Left lobe of liver (tissue), 2 donors: ENCODE measurements at regions not wholly inside any gene's neighbourhood (a gene's known extent, or its start where the extent isn't known, plus 50 kb on each side); places are given as distances from the start of the nearest gene placed in this dataset.
"Not testable (repeated sequence)": the region's sequence is repeated elsewhere in the genome, so short reads cannot be mapped to it uniquely, and the experiment has no call there.

Experiments used
- ATAC-seq: fragments of 200-7000 bp; cut with Tn5 transposase; one replicate; pipeline ENCODE4 v1.9.1; 2020; ENCODE audit warnings: mild to moderate bottlenecking, moderate library complexity
- DNase-seq: peaks from one replicate; pipeline ENCODE4 v3.0.0-alpha.2; 2020; ENCODE audit warnings: low spot score
- donor health status: DM: no; HTN: no; CAD: no; lungs with moderate emphysema.
- donor health status: DM: no; HTN: yes; CAD: no.

GRCh38 chr18:60018618-60019462 is 119.0 kb downstream of the PMAIP1 start:
- DNase-seq (no peak), ATAC-seq (no peak)

DNA sequence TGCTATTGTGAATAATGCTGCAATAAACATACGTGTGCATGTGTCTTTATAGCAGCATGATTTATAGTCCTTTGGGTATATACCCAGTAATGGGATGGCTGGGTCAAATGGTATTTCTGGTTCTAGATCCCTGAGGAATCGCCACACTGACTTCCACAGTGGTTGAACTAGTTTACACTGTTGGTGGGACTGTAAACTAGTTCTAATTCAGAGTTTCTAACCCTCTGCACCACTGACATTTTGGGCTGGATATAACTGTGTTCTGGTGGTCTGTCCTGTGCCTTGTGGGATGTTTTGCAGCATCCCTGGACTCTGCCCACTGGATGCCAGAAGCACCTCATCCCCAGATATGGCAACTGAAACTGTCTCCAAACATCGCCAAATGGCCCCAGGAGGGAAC is 118.3 kb downstream of the PMAIP1 start:
- not testable (repeated sequence) for DNase-seq, ATAC-seq

GRCh38 chr18:60017371-60017770 is 117.6 kb downstream of the PMAIP1 start:
- no peak for DNase-seq
- ATAC-seq, result no peak

DNA sequence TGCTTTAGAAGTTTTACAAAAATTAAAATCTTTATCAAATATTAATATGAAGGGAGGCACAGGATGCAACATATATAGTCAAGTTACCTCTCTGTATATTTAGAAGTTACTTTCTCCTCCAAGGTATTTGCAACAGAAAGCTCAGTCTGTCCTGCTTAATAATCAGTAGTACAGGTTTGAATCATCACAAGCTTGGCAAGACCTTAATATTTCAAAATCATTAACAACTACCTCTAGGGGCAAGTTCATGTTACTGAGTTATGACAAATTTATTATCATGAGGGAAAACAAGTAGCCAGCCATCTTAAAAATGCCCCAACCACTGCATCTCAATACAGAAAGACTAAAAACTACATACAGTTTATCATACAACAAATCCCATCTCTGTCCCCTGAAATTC is 116.0 kb downstream of the PMAIP1 start:
- not testable (repeated sequence) for ATAC-seq, DNase-seq

- not testable (repeated sequence) for ATAC-seq, DNase-seq
These were observed 113.4 kb downstream of the PMAIP1 start for GRCh38 chr18:60013148-60013547.

DNA sequence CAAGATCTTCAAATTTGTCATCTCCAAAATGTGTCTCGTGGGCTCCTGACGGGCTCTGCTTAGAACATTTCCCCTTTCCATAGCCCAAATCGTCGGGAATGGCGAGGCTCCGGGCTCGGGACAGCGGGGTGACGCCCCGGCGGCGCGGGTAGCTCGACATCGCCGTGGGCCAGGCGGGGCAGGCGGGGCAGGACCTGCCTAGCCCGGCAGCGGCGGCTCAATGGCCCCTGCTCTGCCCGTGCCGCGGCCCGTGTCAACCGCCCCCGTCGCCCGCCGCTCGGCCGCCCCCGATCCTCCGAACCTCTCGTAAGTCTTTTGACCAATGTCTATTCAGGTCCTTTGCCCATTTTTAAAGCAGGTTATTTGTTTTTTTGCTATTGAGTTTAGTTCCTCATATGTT is 111.2 kb downstream of the PMAIP1 start:
- ATAC-seq (no peak), DNase-seq (no peak)

DNA sequence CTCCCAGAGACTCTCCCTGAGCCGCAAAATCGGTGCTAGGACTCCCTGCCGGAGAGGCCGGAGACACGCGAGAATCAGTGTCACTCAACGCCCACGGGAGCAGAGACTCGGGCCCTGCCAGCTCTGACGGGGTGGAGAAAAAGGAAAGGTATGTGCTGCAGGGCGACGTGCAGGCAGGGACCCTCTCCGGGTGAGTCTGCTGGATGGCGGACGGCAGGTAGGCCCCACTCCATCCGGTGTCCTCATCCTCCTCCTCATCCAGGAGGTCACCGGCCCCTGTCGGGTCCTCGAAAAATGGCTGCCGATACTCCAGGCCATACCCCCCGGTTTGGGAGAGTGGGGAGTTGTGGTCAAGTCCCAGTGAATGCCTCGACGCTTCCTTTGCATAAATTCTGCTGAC is 110.7 kb downstream of the PMAIP1 start:
- ATAC-seq (no peak), DNase-seq (no peak)

DNA sequence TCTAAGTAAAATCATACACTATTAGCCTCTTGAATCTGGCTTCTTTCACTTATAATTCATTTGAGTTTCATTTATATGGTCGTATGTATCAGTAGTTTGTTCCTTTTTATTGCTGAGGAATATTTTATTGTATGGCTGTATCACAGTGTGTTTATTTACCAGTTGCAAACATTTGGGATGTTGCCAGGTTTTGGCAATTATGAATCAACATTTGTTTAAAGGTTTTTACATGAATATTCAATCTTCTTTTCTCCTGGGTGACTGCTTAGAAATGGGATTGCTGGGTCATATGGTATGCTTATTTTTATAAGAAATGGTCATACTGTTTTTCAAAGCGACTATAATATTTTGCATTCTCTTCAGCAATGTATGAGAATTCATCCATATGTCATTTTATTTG is 107.9 kb downstream of the PMAIP1 start:
- DNase-seq, result no peak
- no peak for ATAC-seq

- ATAC-seq, result no peak
- DNase-seq, result no peak
These were observed 103.9 kb downstream of the PMAIP1 start for GRCh38 chr18:60003610-60004185.

DNA sequence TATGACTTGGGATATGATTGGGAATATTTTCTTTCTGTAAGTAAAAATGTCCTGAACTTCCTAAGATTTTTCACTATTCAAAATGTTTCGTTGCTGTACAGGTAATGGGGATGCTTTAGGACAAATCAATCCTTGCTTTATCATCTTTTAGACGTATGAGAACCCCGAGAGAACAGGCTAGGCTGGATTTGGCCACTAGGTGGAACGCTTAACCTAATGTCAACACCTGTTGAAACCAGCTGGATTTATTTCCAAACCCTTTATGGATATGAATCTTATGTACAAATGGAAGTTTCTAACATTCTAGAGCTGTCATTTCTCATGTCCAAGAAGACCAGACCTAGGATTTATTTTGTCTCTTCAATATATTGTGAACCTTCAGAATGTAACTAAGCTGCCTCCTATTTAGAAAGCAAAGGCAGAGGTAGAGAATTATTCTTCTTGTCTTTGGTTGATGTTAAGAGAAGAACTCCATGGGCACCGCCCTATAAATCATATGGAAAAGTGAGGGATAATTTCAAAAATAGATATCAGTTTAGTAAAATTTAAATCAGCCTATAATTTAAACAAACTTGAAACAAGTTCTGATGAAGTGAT is 96.7 kb downstream of the PMAIP1 start:
- ATAC-seq, result peak; percentile 66

GRCh38 chr18:59994357-59994756 is 94.6 kb downstream of the PMAIP1 start:
- DNase-seq, result no peak
- ATAC-seq, result no peak

More for the DNA sequence above, 96.7 kb downstream of the PMAIP1 start:
- no peak for DNase-seq

DNA sequence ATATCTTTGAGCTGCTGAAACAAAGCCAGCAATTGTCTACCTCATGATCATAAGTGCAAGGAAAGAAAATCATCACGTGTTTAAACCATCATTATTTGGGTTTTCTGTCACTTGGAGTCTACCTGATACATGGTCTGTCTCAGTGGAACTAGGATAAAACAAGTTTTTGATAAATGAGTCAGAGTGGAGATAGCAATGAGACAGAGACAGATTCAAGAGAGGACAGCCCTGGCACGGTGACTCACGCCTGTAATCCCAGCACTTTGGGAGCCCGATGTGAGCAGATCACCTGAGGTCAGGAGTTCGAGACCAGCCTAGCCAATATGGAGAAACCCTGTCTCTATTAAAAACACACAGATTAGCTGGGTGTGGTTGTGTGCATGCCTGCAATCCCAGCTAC is 93.8 kb downstream of the PMAIP1 start:
- DNase-seq (no peak), ATAC-seq (no peak)

- DNase-seq (no peak), ATAC-seq (no peak)
These were observed 90.5 kb downstream of the PMAIP1 start for GRCh38 chr18:59990121-59990823.

GRCh38 chr18:59988098-59988706 is 88.4 kb downstream of the PMAIP1 start:
- no peak for DNase-seq
- peak; percentile 80 for ATAC-seq

DNA sequence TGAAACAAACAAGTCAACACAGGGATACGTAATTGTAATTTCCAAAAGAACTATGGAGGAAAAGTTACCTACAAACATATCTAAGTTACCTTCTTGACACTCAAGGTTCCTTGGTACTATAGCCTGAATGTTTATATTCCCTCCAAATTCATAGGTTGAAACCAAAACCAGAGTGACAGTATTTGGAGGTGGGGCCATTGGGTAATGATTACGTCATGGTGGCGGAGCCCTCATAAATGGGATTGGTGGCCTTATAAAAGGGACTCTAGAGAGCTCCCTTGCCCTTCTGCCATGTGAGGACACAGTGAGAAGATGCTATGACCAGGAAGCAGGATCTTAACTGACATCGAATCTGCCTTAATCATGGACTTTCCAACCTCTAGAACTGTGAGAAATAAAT is 87.3 kb downstream of the PMAIP1 start:
- ATAC-seq, result no peak
- DNase-seq, result no peak

GRCh38 chr18:59986139-59986538 is 86.3 kb downstream of the PMAIP1 start:
- ATAC-seq (no peak), DNase-seq (no peak)

- DNase-seq, result no peak
- no peak for ATAC-seq
These were observed 85.5 kb downstream of the PMAIP1 start for GRCh38 chr18:59985289-59985688.

DNA sequence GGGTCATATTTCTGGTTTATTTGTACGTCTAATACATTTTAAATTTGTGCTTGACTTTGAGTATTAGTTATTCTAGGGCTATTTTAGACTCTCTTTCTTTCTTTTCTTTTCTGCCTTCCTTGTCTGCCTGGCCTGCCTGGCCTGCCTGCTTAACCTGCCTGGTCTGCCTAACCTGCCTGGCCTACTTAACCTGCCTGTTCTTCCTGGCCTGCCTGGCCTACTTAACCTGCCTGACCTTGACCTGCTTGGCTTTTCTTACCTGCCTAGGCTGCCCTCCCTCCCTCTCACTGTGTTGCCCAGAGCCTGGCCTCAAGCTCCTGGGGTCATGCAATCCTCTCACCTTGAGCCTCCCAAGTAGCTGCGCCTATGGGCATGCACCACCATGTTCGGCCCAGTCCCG is 83.7 kb downstream of the PMAIP1 start:
- ATAC-seq (no peak), DNase-seq (no peak)

DNA sequence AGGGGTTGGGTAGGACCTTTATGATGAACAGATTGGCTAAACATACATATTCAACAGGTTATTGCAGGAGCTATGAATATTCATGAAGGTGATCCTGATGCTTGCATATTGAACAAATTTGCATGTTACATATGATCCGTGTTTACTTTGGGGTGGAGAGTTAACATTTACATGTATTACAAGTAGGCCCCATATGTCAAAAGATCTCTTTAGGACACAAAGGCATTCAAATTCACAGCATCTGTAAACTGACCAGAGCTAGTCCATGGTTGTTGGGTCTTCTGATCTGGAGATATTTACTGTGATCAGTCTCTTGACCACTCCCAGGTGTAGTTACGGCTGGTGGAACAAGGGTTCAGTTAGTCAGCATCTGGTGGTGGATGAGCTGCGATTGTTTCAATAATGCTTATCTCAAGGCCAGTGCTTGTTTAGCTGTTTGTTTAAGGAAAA is 80.4 kb downstream of the PMAIP1 start:
- DNase-seq (no peak), ATAC-seq (no peak)

- ATAC-seq (no peak), DNase-seq (no peak)
These were observed 72.2 kb downstream of the PMAIP1 start for GRCh38 chr18:59971871-59972428.

GRCh38 chr18:59971144-59971543 is 71.3 kb downstream of the PMAIP1 start:
- DNase-seq, result not testable (repeated sequence)

More at GRCh38 chr18:59971144-59971543, 71.3 kb downstream of the PMAIP1 start:
- ATAC-seq, result not testable (repeated sequence)
